Keratinocyte (primary cell): ENCODE measurements at regions not wholly inside any gene's neighbourhood (a gene's known extent, or its start where the extent isn't known, plus 50 kb on each side); places are given as distances from the start of the nearest gene placed in this dataset.

Source experiments
- EZH2 ChIP-seq: IDR thresholded peaks from one replicate; pipeline ENCODE4 v1.6.1; 2012; ENCODE audit warnings: inconsistent platforms, mild to moderate bottlenecking, low read length, moderate library complexity
- TF ChIP-seq, protein P1 (sequence below), 3 experiments: IDR thresholded peaks in 1 of 3; conservative IDR thresholded peaks in 1 of 3; optimal IDR thresholded peaks in 1 of 3; 2 replicates in 2 of 3; 3 replicates in 1 of 3; pipeline versions ENCODE3 to v1.5.1; 2011; ENCODE audit warnings: low read length in 3 of 3, mild to moderate bottlenecking in 3 of 3, moderate library complexity in 2 of 3, control low read depth in 1 of 3, inconsistent platforms in 1 of 3; ENCODE audit not compliant: insufficient read depth in 2 of 3; ENCODE audit errors: extremely low read depth in 1 of 3

DNA sequence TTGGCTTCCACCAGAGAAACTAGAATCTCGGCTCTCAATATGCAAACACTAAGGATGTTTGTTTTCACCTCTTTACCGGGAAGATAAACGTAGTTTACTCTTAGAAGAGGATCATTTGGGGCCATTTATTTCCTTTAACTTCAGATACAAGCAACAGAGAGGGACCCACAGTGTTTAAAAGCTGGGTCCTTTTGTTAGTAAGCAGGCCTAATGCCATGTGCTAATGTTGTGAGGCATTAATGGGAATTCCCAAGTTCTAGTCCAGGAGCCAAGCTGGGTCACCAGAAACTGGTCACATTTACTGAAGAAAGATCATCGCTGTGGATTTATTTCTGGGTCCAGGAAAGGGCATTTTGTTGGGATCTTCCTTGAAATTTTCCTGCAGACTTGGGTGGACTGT lies 78.1 kb upstream of the ADAMTS9 start:
- TF ChIP-seq, protein P1, sequence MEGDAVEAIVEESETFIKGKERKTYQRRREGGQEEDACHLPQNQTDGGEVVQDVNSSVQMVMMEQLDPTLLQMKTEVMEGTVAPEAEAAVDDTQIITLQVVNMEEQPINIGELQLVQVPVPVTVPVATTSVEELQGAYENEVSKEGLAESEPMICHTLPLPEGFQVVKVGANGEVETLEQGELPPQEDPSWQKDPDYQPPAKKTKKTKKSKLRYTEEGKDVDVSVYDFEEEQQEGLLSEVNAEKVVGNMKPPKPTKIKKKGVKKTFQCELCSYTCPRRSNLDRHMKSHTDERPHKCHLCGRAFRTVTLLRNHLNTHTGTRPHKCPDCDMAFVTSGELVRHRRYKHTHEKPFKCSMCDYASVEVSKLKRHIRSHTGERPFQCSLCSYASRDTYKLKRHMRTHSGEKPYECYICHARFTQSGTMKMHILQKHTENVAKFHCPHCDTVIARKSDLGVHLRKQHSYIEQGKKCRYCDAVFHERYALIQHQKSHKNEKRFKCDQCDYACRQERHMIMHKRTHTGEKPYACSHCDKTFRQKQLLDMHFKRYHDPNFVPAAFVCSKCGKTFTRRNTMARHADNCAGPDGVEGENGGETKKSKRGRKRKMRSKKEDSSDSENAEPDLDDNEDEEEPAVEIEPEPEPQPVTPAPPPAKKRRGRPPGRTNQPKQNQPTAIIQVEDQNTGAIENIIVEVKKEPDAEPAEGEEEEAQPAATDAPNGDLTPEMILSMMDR (optimal IDR thresholded peaks at IDR 0.05 in 1 of 3, IDR thresholded peaks at IDR 0.05 in 1 of 3, conservative IDR thresholded peaks at IDR 0.05 in 1 of 3; ENCODE audit: extremely low read depth in 1 of 3, insufficient read depth in 2 of 3, low read length in 3 of 3), result no peak
- no peak for TF ChIP-seq EZH2
